ENCODE measurements at regions not wholly inside any gene's neighbourhood (a gene's known extent, or its start where the extent isn't known, plus 50 kb on each side); places are given as distances from the start of the nearest gene placed in this dataset.

DNA sequence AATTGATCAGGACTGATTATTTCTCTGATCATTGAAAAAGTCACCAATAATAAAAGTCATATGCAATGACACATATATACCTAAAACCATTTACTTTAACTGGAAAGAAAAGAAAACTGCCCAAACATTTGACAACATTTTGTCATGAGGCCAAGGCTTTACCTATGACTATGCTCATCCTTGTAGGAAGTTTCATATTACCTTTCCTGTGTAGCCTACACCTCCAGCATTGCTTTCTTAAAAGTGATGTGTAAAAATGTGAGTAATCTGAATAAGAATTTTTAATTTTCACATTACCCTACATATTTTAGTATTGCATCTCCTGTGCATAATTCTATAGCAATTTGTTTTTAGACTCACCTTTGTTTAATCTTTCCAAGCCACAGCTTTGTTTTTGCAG, 419.8 kb upstream of the FIGN start:
- DNase-seq, result no peak

- DNase-seq, result no peak
Measured at GRCh38 chr2:164151522-164151921, 415.7 kb upstream of the FIGN start.

DNA sequence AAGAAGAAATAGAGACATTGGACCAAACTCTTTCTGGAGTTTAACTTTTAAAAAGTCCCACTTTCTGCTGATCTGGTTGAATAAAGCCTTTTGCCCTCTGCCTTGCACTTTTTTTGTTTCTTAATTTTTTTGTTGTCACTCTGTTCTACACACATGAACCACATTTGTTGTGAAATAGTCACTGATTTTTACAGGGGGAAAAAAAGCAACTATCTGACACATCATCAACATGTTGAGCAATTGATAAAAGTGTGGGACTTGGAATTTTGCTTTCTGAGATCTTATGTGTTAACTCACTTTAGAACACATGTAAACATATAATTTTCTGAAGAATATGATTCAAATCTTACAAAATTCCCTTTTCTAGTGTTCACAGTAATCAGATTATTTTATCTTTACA, 414.8 kb upstream of the FIGN start:
- no peak for DNase-seq

- DNase-seq, result no peak
Measured at GRCh38 chr2:164146441-164146840, 410.6 kb upstream of the FIGN start.

GRCh38 chr2:164145093-164145987, 409.5 kb upstream of the FIGN start:
- no peak for DNase-seq

DNA sequence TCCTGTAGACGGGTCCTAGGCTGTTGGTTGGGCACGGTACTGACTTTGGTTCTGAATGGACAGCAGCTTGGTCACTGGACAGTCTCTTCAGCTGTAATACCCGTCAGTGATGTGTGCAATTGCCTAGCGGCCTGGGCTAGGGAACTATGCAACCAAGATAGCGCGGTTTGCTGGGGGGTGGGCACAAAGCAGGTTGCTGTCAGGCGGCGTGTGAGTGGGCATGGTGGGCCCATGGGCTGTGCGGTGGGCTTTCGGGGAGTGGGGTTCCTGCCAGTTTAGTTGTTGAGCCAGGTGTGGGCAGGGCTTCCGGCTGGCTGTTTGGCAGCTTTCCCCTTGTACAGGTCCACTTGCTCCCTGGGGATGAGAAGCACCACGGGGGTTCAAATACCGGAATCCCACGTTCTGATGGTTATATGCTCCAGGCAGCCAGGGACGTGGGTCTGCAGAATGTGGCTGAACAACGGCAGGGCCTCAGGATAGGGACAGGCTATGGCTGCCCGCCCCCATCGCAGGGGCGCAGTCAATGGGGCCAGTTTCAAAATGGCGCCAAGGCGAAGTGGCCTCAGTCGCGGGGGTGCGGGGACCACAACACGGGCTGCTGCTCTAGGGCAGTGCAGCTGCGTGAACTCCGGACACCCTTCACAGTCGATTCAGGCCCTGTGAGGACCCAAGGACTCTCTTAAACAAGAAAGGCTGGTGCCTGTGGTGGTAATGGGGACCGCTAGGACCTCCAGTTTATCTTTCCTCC, 407.5 kb upstream of the FIGN start:
- no peak for DNase-seq

- no peak for DNase-seq
Measured at GRCh38 chr2:164142755-164143154, 406.9 kb upstream of the FIGN start.

GRCh38 chr2:164141271-164141670, 405.5 kb upstream of the FIGN start:
- DNase-seq, result no peak

DNA sequence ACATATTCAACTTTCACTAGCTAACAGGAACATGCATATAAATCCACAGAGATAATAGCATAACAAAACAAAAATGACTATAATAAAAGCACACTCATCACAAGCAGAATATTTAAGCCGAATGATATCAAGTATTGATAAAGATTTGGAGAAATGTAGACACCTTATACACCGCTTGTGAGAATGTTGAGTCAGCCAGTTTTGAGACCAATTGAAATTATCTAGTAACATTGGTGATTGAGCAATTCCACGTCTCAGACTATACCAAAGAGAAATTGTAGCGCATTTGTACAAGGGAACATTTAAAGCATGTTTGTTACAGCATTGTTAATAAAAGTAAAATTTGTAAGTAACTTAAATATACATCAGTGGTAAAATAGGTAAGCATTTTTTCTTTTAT, 402.9 kb upstream of the FIGN start:
- DNase-seq, result no peak

GRCh38 chr2:164134336-164134735, 398.5 kb upstream of the FIGN start:
- DNase-seq, result no peak

- DNase-seq, result no peak
Measured at GRCh38 chr2:164127971-164128527, 392.2 kb upstream of the FIGN start.

GRCh38 chr2:164126960-164127660, 391.3 kb upstream of the FIGN start:
- no peak for DNase-seq

DNA sequence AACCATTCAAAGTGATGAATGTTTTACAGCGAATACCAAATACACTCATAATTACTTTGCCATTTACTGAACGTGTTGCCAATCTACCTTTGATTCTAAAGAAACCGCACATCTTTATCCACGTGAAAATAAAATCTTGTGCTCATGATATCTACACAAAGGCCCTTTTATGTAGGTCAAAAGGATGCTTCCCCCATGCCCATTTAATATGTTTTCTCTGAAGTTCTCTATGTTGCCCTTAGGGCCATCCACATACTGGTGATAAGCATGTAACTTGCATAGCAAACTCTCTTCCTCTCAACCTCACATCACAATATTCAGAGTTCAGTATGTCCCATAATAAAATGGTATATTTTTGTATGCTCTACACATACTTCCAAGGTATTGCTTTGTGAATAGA, 380.0 kb upstream of the FIGN start:
- no peak for DNase-seq

DNA sequence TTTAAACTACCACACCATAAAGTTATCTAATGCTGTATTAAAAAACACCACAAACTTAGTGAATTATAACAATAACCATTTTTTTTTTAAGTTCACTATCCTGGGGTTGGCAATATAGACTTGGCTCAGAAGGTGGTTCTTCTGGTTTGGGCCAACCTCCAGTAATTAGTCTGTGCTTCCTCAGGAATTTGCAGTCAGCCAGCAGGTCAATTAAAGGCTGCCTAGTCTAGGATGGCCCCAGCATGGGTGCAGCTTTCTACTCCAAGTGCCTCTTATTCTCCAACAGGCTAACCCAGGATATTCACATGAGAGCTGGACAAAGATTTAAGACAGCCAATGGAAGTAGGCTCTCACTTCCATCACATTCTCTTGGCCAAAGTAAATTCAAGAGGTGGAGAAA, 379.1 kb upstream of the FIGN start:
- no peak for DNase-seq

- no peak for DNase-seq
Measured at GRCh38 chr2:164112105-164112504, 376.3 kb upstream of the FIGN start.

- no peak for DNase-seq
Measured at GRCh38 chr2:164110515-164110914, 374.7 kb upstream of the FIGN start.

- no peak for DNase-seq
Measured at GRCh38 chr2:164109006-164109405, 373.2 kb upstream of the FIGN start.

- DNase-seq, result no peak
Measured at GRCh38 chr2:164103271-164103670, 367.5 kb upstream of the FIGN start.

- DNase-seq, result no peak
Measured at GRCh38 chr2:164102366-164102765, 366.6 kb upstream of the FIGN start.

DNA sequence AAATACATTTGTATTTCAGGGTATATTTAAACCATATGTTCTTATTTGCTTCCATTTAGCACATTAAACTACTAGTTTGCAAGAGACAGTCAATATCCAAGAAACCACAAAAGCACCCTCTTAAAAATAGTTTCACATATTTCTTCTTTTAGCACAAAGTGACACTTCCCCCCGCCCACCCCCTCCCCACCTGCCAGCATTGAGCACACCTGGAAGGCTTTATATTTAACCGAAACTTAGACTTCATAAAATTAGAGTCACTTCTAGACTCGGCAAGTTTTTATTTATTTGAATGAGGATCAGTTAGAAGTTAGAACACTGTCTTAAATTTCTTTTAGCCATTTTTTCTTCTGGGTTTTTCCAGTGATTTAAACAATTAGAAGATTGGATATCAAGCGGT, 355.9 kb upstream of the FIGN start:
- no peak for DNase-seq

- DNase-seq, result no peak
Measured at GRCh38 chr2:164090533-164090932, 354.7 kb upstream of the FIGN start.

GRCh38 chr2:164084066-164084465, 348.3 kb upstream of the FIGN start:
- DNase-seq, result no peak

GRCh38 chr2:164080486-164080885, 344.7 kb upstream of the FIGN start:
- no peak for DNase-seq

Data from NCI-H1417 (cell line).